DOHH2 (cell line): ENCODE measurements at regions not wholly inside any gene's neighbourhood (a gene's known extent, or its start where the extent isn't known, plus 50 kb on each side); places are given as distances from the start of the nearest gene placed in this dataset.

Experiments used
- CTCF ChIP-seq: fragments of 200-600 bp; sonication (generic); IDR thresholded peaks from one replicate; pipeline ENCODE4 v1.5.1; 2014; ENCODE audit warnings: antibody characterized with exemption, mild to moderate bottlenecking, low read depth, low read length; ENCODE audit not compliant: poor library complexity, severe bottlenecking
- EZH2phosphoT487 ChIP-seq: fragments of 200-600 bp; sonication (generic); IDR thresholded peaks from 2 replicates; pipeline ENCODE4 v1.6.1; 2017; ENCODE audit warnings: borderline replicate concordance, mild to moderate bottlenecking, antibody characterized with exemption, low read length, moderate library complexity, mixed read lengths

DNA sequence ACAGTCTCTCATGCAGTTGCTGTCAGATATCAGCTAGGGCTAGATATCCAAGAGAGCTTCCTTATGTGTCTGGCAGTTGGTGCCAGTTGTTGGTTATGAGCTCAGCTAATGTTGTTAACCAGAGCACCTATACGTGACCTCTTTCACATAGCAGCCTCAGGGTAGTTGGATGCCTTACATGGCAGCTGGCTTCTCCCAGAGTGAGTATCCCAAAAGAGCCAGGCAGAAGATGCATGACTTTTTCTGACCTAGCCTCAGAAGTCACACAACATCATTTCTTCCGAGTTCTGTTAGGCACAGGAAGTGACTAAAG lies 175.7 kb downstream of the VEGFA start:
- TF ChIP-seq CTCF, result no peak
- TF ChIP-seq EZH2phosphoT487, result no peak
